Activated naive CD8-positive, alpha-beta T cell treated with anti-CD3 and anti-CD28 coated beads for 36 hours (primary cell): ENCODE measurements at regions not wholly inside any gene's neighbourhood (a gene's known extent, or its start where the extent isn't known, plus 50 kb on each side); places are given as distances from the start of the nearest gene placed in this dataset.
"Not testable (repeated sequence)": the region's sequence is repeated elsewhere in the genome, so short reads cannot be mapped to it uniquely, and the experiment has no call there.

Experiments used
- DNase-seq: peaks from one replicate; pipeline ENCODE4 v3.0.0; 2021
- H3K27ac Mint-ChIP-seq: one replicate; pipeline ENCODE4 v1.8.0; 2022; ENCODE audit warnings: mild to moderate bottlenecking, moderate library complexity, mixed read lengths
- H3K27me3 Mint-ChIP-seq: one replicate; pipeline ENCODE4 v1.8.0; 2022; ENCODE audit warnings: mild to moderate bottlenecking, mixed read lengths
- H3K36me3 Mint-ChIP-seq: one replicate; pipeline ENCODE4 v1.8.0; 2021; ENCODE audit warnings: mild to moderate bottlenecking, mixed read lengths
- H3K4me1 Mint-ChIP-seq: one replicate; pipeline ENCODE4 v1.8.0; 2021; ENCODE audit warnings: mixed read lengths
- H3K4me3 Mint-ChIP-seq: one replicate; pipeline ENCODE4 v1.8.0; 2022; ENCODE audit warnings: mild to moderate bottlenecking, moderate library complexity, mixed read lengths
- H3K9me3 Mint-ChIP-seq: one replicate; pipeline ENCODE4 v1.8.0; 2022; ENCODE audit warnings: mixed read lengths

GRCh38 chr12:67773896-67774295 lies 125.4 kb downstream of the DYRK2 start:
- Mint-ChIP-seq H3K27ac (no peak overlapping the region), H3K36me3 (no peaks in the 10 kb centered on the region), H3K4me3 (no peak overlapping the region), H3K27me3 (no peaks in the 10 kb centered on the region), H3K9me3 (peaks cover 2% of the 10 kb centered on the region), H3K4me1 (peaks cover 3% of the 10 kb centered on the region)
- no peak for DNase-seq

GRCh38 chr12:67774983-67775587 lies 126.5 kb downstream of the DYRK2 start:
- H3K4me3 Mint-ChIP-seq: no peak overlapping the region
- H3K36me3 Mint-ChIP-seq: no peaks in the 10 kb centered on the region
- H3K27me3 Mint-ChIP-seq: no peaks in the 10 kb centered on the region
- peaks cover 3% of the 10 kb centered on the region for H3K4me1 Mint-ChIP-seq
- no peak overlapping the region for H3K27ac Mint-ChIP-seq
- H3K9me3 Mint-ChIP-seq: peaks cover 2% of the 10 kb centered on the region
- DNase-seq: no peak

GRCh38 chr12:67780580-67781084 lies 132.1 kb downstream of the DYRK2 start:
- DNase-seq: no peak
- H3K9me3 Mint-ChIP-seq: peaks cover 7% of the 10 kb centered on the region
- peaks cover 15% of the 10 kb centered on the region for H3K4me1 Mint-ChIP-seq
- no peaks in the 10 kb centered on the region for H3K36me3 Mint-ChIP-seq
- no peak overlapping the region for H3K4me3 Mint-ChIP-seq
- H3K27ac Mint-ChIP-seq: no peak overlapping the region
- no peaks in the 10 kb centered on the region for H3K27me3 Mint-ChIP-seq

- Mint-ChIP-seq H3K36me3 (no peaks in the 10 kb centered on the region), H3K9me3 (peaks cover 5% of the 10 kb centered on the region), H3K4me1 (peaks cover 12% of the 10 kb centered on the region), H3K27me3 (no peaks in the 10 kb centered on the region), H3K27ac (no peak overlapping the region), H3K4me3 (no peak overlapping the region)
- DNase-seq: no peak
Measured at GRCh38 chr12:67782573-67782972, 134.0 kb downstream of the DYRK2 start.

- Mint-ChIP-seq H3K36me3 (no peaks in the 10 kb centered on the region), H3K4me3 (no peak overlapping the region), H3K4me1 (peaks cover 12% of the 10 kb centered on the region), H3K27ac (no peak overlapping the region), H3K27me3 (no peaks in the 10 kb centered on the region), H3K9me3 (peaks cover 5% of the 10 kb centered on the region)
- no peak for DNase-seq
Measured at GRCh38 chr12:67783393-67783792, 134.8 kb downstream of the DYRK2 start.

DNA sequence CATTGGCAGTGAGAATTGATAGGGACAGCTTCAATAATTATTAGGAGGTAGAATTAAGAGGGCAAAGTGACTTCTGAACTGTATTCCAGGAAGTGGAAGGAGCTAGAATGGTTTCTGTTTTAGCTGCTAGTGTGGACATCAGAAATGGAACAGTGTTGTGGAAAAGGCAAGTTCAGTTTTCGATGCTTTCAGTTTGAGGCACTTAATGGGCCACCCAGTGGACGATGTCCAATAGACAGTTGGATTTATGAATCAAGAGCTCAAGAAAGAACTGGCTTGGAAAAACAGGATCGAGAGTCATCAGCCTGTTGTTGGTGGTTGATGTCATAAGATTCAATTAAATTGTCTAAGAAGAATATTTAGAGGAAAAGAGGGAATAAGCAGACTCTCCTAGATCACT lies 136.3 kb downstream of the DYRK2 start:
- Mint-ChIP-seq H3K27ac (no peak overlapping the region), H3K4me1 (peaks cover 14% of the 10 kb centered on the region), H3K36me3 (no peaks in the 10 kb centered on the region), H3K4me3 (no peak overlapping the region), H3K9me3 (peaks cover 5% of the 10 kb centered on the region), H3K27me3 (no peaks in the 10 kb centered on the region)
- DNase-seq: no peak

GRCh38 chr12:67786086-67786485 lies 137.5 kb downstream of the DYRK2 start:
- peaks cover 14% of the 10 kb centered on the region for H3K4me1 Mint-ChIP-seq
- H3K9me3 Mint-ChIP-seq: peaks cover 7% of the 10 kb centered on the region
- no peak overlapping the region for H3K4me3 Mint-ChIP-seq
- H3K27ac Mint-ChIP-seq: no peak overlapping the region
- no peak for DNase-seq
- no peaks in the 10 kb centered on the region for H3K36me3 Mint-ChIP-seq
- no peaks in the 10 kb centered on the region for H3K27me3 Mint-ChIP-seq

DNA sequence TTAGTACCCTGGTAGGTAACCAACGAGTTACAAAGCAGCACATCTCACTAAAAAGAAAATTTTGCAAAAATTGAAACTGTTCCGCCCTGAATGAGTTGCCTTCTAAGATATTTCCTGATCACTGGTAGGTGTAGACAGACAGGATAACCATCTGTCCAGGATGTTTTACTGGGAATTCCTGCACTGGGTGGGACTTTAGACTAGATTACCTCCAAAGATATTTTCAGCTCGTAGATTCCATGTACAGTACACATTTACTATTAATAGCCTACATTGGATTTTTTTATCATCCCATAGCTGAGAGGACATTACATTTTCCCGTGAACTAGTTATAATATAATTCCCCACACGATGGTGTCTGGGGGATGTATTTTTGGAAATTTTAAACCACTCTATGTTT lies 139.6 kb downstream of the DYRK2 start:
- Mint-ChIP-seq H3K9me3 (peaks cover 15% of the 10 kb centered on the region), H3K27ac (no peak overlapping the region), H3K27me3 (no peaks in the 10 kb centered on the region), H3K4me1 (peaks cover 11% of the 10 kb centered on the region), H3K36me3 (peaks cover 2% of the 10 kb centered on the region), H3K4me3 (no peak overlapping the region)
- DNase-seq: no peak

DNA sequence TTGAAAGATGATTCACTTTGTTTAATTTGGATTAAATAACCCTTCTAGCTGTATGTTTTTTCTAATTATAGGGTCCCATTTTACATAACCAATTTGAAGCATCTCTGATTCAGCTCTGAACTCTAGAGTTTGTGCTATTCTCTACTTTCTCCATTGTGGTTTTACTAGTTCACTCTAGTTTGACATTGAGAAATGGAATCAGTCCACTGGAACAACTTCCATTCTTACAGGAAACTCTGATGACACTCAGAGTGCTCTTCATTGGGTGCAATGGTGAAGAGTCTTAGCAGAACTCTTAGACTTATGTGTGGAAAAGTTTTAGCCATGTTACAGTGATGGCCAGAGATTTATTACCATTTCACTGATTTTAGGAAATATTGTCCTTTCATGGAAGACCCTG lies 140.7 kb downstream of the DYRK2 start:
- H3K4me3 Mint-ChIP-seq: no peak overlapping the region
- no peak overlapping the region for H3K27ac Mint-ChIP-seq
- peaks cover 15% of the 10 kb centered on the region for H3K9me3 Mint-ChIP-seq
- DNase-seq: no peak
- peaks cover 7% of the 10 kb centered on the region for H3K4me1 Mint-ChIP-seq
- peaks cover 2% of the 10 kb centered on the region for H3K36me3 Mint-ChIP-seq
- H3K27me3 Mint-ChIP-seq: no peaks in the 10 kb centered on the region

GRCh38 chr12:67790660-67791059 lies 142.1 kb downstream of the DYRK2 start:
- no peaks in the 10 kb centered on the region for H3K27me3 Mint-ChIP-seq
- no peak overlapping the region for H3K27ac Mint-ChIP-seq
- peaks cover 9% of the 10 kb centered on the region for H3K4me1 Mint-ChIP-seq
- H3K36me3 Mint-ChIP-seq: peaks cover 2% of the 10 kb centered on the region
- H3K9me3 Mint-ChIP-seq: peaks cover 11% of the 10 kb centered on the region
- no peak for DNase-seq
- H3K4me3 Mint-ChIP-seq: no peak overlapping the region

- H3K9me3 Mint-ChIP-seq: peaks cover 11% of the 10 kb centered on the region
- not testable (repeated sequence) for H3K27me3 Mint-ChIP-seq, H3K36me3 Mint-ChIP-seq, H3K27ac Mint-ChIP-seq, H3K4me3 Mint-ChIP-seq, DNase-seq, H3K4me1 Mint-ChIP-seq
Measured at GRCh38 chr12:67791362-67791761, 142.8 kb downstream of the DYRK2 start.

- Mint-ChIP-seq H3K9me3 (peaks cover 11% of the 10 kb centered on the region), H3K4me1 (peaks cover 9% of the 10 kb centered on the region), H3K27me3 (no peaks in the 10 kb centered on the region), H3K4me3 (no peak overlapping the region), H3K27ac (no peak overlapping the region), H3K36me3 (peaks cover 2% of the 10 kb centered on the region)
- no peak for DNase-seq
Measured at GRCh38 chr12:67792185-67792584, 143.6 kb downstream of the DYRK2 start.

GRCh38 chr12:67794161-67794560 lies 145.6 kb downstream of the DYRK2 start:
- Mint-ChIP-seq H3K27me3 (no peaks in the 10 kb centered on the region), H3K4me3 (no peak overlapping the region), H3K27ac (no peak overlapping the region), H3K36me3 (peaks cover 2% of the 10 kb centered on the region), H3K4me1 (peaks cover 11% of the 10 kb centered on the region), H3K9me3 (peaks cover 11% of the 10 kb centered on the region)
- no peak for DNase-seq

- no peak overlapping the region for H3K27ac Mint-ChIP-seq
- H3K4me3 Mint-ChIP-seq: no peak overlapping the region
- peaks cover 13% of the 10 kb centered on the region for H3K4me1 Mint-ChIP-seq
- DNase-seq: no peak
- no peaks in the 10 kb centered on the region for H3K27me3 Mint-ChIP-seq
- peaks cover 11% of the 10 kb centered on the region for H3K9me3 Mint-ChIP-seq
- peaks cover 2% of the 10 kb centered on the region for H3K36me3 Mint-ChIP-seq
Measured at GRCh38 chr12:67795236-67795635, 146.7 kb downstream of the DYRK2 start.

GRCh38 chr12:67797185-67797741 lies 148.7 kb downstream of the DYRK2 start:
- Mint-ChIP-seq H3K27ac (no peak overlapping the region), H3K4me1 (peaks cover 19% of the 10 kb centered on the region), H3K4me3 (no peak overlapping the region), H3K27me3 (no peaks in the 10 kb centered on the region), H3K9me3 (no peaks in the 10 kb centered on the region), H3K36me3 (no peaks in the 10 kb centered on the region)
- no peak for DNase-seq

DNA sequence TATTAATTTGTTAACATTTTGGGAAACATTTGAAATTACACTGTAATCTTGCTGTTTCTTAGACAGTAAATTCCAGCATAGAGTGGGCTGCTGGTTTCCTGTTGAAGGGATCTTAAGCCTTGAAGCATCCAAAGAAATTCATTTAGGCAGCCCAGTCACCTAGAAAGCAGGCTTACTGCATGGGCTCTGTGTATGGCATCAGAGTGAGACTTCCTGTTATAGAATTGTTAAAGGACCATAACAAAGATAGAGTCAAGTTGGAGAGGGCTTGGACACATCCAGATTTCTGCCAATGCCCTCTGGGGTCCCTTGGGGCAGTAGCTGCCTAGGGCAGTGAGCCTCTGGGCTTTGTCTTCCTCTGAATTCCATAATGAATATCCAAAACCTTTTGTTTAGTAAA lies 149.2 kb downstream of the DYRK2 start:
- H3K27ac Mint-ChIP-seq: no peak overlapping the region

More for the DNA sequence above, 149.2 kb downstream of the DYRK2 start:
- no peaks in the 10 kb centered on the region for H3K36me3 Mint-ChIP-seq
- DNase-seq: no peak
- H3K4me1 Mint-ChIP-seq: peaks cover 19% of the 10 kb centered on the region
- H3K9me3 Mint-ChIP-seq: no peaks in the 10 kb centered on the region
- no peak overlapping the region for H3K4me3 Mint-ChIP-seq
- no peaks in the 10 kb centered on the region for H3K27me3 Mint-ChIP-seq
